ENCODE measurements at regions not wholly inside any gene's neighbourhood (a gene's known extent, or its start where the extent isn't known, plus 50 kb on each side); places are given as distances from the start of the nearest gene placed in this dataset.

GRCh38 chr5:162558120-162558519 is 490.5 kb downstream of the GABRG2 start:
- Histone ChIP-seq H3K27me3 (ENCODE audit: insufficient read depth, low read length) (no peaks in the 10 kb centered on the region), H4K20me1 (ENCODE audit: insufficient read depth, low read length) (no peaks in the 10 kb centered on the region), H3K79me2 (ENCODE audit: insufficient read depth, low read length) (no peaks in the 10 kb centered on the region), H3K4me3 (ENCODE audit: insufficient read depth, low read length) (no peak overlapping the region), H3K4me2 (ENCODE audit: insufficient read depth, low read length) (no peak overlapping the region), H3K9me3 (ENCODE audit: low read depth, low read length) (no peaks in the 10 kb centered on the region), H3K4me1 (ENCODE audit: insufficient read depth, low read length) (no peaks in the 10 kb centered on the region), H3K27ac (ENCODE audit: low read depth, low read length) (no peak overlapping the region), H2AFZ (ENCODE audit: low read length) (no peak overlapping the region), H3K36me3 (ENCODE audit: insufficient read depth, low read length) (no peaks in the 10 kb centered on the region)
- TF ChIP-seq CTCF (IDR thresholded peaks at IDR 0.05; ENCODE audit: extremely low read depth, low read depth, low read length) = no peak
- no peak for DNase-seq (ENCODE audit: insufficient read length, low spot score, missing footprints)

- no peak overlapping the region for H3K4me3 ChIP-seq (ENCODE audit: insufficient read depth, low read length)
- H3K36me3 ChIP-seq (ENCODE audit: insufficient read depth, low read length) = no peaks in the 10 kb centered on the region
- H3K4me2 ChIP-seq (ENCODE audit: insufficient read depth, low read length) = no peak overlapping the region
- no peak overlapping the region for H2AFZ ChIP-seq (ENCODE audit: low read length)
- no peaks in the 10 kb centered on the region for H3K79me2 ChIP-seq (ENCODE audit: insufficient read depth, low read length)
- peaks cover 3% of the 10 kb centered on the region for H3K9me3 ChIP-seq (ENCODE audit: low read depth, low read length)
- no peaks in the 10 kb centered on the region for H4K20me1 ChIP-seq (ENCODE audit: insufficient read depth, low read length)
- no peaks in the 10 kb centered on the region for H3K27me3 ChIP-seq (ENCODE audit: insufficient read depth, low read length)
- TF ChIP-seq CTCF (IDR thresholded peaks at IDR 0.05; ENCODE audit: extremely low read depth, low read depth, low read length) = no peak
- no peaks in the 10 kb centered on the region for H3K4me1 ChIP-seq (ENCODE audit: insufficient read depth, low read length)
- no peak for DNase-seq (ENCODE audit: insufficient read length, low spot score, missing footprints)
- H3K27ac ChIP-seq (ENCODE audit: low read depth, low read length) = no peak overlapping the region
Observed at GRCh38 chr5:162567644-162568043, 500.1 kb downstream of the GABRG2 start.

- no peak for DNase-seq (ENCODE audit: insufficient read length, low spot score, missing footprints)
- H3K27ac ChIP-seq (ENCODE audit: low read depth, low read length) = no peak overlapping the region
- no peaks in the 10 kb centered on the region for H4K20me1 ChIP-seq (ENCODE audit: insufficient read depth, low read length)
- H3K4me1 ChIP-seq (ENCODE audit: insufficient read depth, low read length) = no peaks in the 10 kb centered on the region
- TF ChIP-seq CTCF (IDR thresholded peaks at IDR 0.05; ENCODE audit: extremely low read depth, low read depth, low read length) = no peak
- no peaks in the 10 kb centered on the region for H3K36me3 ChIP-seq (ENCODE audit: insufficient read depth, low read length)
- no peak overlapping the region for H2AFZ ChIP-seq (ENCODE audit: low read length)
- H3K9me3 ChIP-seq (ENCODE audit: low read depth, low read length) = no peaks in the 10 kb centered on the region
- no peak overlapping the region for H3K4me3 ChIP-seq (ENCODE audit: insufficient read depth, low read length)
- no peaks in the 10 kb centered on the region for H3K27me3 ChIP-seq (ENCODE audit: insufficient read depth, low read length)
- H3K79me2 ChIP-seq (ENCODE audit: insufficient read depth, low read length) = no peaks in the 10 kb centered on the region
- H3K4me2 ChIP-seq (ENCODE audit: insufficient read depth, low read length) = no peak overlapping the region
Observed at GRCh38 chr5:162573758-162574157, 506.2 kb downstream of the GABRG2 start.

- Histone ChIP-seq H3K79me2 (ENCODE audit: insufficient read depth, low read length) (no peaks in the 10 kb centered on the region), H3K36me3 (ENCODE audit: insufficient read depth, low read length) (no peaks in the 10 kb centered on the region), H3K4me2 (ENCODE audit: insufficient read depth, low read length) (no peak overlapping the region), H3K27ac (ENCODE audit: low read depth, low read length) (no peak overlapping the region), H3K4me1 (ENCODE audit: insufficient read depth, low read length) (no peaks in the 10 kb centered on the region), H2AFZ (ENCODE audit: low read length) (no peak overlapping the region), H3K27me3 (ENCODE audit: insufficient read depth, low read length) (no peaks in the 10 kb centered on the region), H4K20me1 (ENCODE audit: insufficient read depth, low read length) (no peaks in the 10 kb centered on the region), H3K4me3 (ENCODE audit: insufficient read depth, low read length) (no peak overlapping the region), H3K9me3 (ENCODE audit: low read depth, low read length) (no peaks in the 10 kb centered on the region)
- no peak for TF ChIP-seq CTCF (IDR thresholded peaks at IDR 0.05; ENCODE audit: extremely low read depth, low read depth, low read length)
- DNase-seq (ENCODE audit: insufficient read length, low spot score, missing footprints) = no peak
Observed at GRCh38 chr5:162591724-162592123, 524.2 kb downstream of the GABRG2 start.

All from osteoblast (primary cell).